Activated CD8-positive, alpha-beta memory T cell treated with anti-CD3 and anti-CD28 coated beads, Interleukin-2, amount 50 U/mL, for 48 hours (primary cell): ENCODE measurements at regions not wholly inside any gene's neighbourhood (a gene's known extent, or its start where the extent isn't known, plus 50 kb on each side); places are given as distances from the start of the nearest gene placed in this dataset.

ENCODE experiments used
- DNase-seq: peaks from one replicate; pipeline ENCODE4 v3.0.0-alpha.2; 2020

- DNase-seq = no peak
These were observed 425.1 kb downstream of the SETD4 start for GRCh38 chr21:35635261-35635660.

DNA sequence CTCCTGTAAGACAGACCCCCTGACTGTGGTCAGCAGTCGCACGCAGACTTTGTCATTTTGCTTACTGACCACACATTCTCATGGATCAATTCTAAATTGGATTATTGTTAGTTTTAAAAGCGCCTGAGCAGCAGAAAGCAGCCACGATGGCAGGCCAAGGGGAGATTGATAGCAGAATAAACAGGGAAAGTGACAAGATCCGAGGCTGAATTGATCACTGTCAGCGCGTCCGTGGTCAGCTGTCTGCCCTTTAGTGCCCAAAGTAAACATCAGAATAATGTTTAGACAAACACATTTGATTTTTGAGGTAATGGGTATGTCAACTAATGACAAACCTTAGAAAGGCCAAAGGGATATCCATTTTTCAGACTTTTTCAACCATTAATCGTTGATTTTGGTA, 426.8 kb downstream of the SETD4 start:
- DNase-seq = no peak

GRCh38 chr21:35632711-35633110, 427.6 kb downstream of the SETD4 start:
- DNase-seq = no peak

- DNase-seq = no peak
These were observed 432.0 kb downstream of the SETD4 start for GRCh38 chr21:35628316-35628715.

DNA sequence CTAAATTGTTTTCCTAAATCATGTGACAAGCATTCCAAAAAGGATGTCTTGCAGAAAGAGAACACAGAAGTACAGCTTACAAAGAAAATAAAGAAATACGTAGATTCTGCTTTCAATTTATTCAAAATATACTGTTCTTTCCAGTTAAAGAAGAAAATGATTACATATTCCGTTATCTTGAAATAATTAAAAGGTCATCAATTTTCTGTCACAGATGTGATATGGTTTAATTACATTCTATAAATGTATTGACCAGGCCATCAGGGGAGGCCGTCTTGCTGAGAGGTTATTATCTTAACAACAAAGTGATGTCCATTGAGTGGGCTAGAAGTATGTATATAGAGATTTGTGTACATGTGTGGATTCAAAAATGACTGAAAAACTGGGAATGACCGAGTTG, 432.9 kb downstream of the SETD4 start:
- no peak for DNase-seq

- DNase-seq = no peak
These were observed 434.8 kb downstream of the SETD4 start for GRCh38 chr21:35625576-35625975.

- DNase-seq = no peak
These were observed 435.4 kb downstream of the SETD4 start for GRCh38 chr21:35624901-35625300.

- no peak for DNase-seq
These were observed 437.7 kb downstream of the SETD4 start for GRCh38 chr21:35622612-35623011.

GRCh38 chr21:35619184-35619583, 441.1 kb downstream of the SETD4 start:
- DNase-seq = no peak

- DNase-seq = no peak
These were observed 442.8 kb downstream of the SETD4 start for GRCh38 chr21:35617491-35617890.

GRCh38 chr21:35616090-35616489, 444.2 kb downstream of the SETD4 start:
- DNase-seq = no peak

- no peak for DNase-seq
These were observed 445.0 kb downstream of the SETD4 start for GRCh38 chr21:35615325-35615724.

GRCh38 chr21:35614396-35614921, 445.9 kb downstream of the SETD4 start:
- DNase-seq = no peak

- no peak for DNase-seq
These were observed 448.6 kb downstream of the SETD4 start for GRCh38 chr21:35611708-35612132.

DNA sequence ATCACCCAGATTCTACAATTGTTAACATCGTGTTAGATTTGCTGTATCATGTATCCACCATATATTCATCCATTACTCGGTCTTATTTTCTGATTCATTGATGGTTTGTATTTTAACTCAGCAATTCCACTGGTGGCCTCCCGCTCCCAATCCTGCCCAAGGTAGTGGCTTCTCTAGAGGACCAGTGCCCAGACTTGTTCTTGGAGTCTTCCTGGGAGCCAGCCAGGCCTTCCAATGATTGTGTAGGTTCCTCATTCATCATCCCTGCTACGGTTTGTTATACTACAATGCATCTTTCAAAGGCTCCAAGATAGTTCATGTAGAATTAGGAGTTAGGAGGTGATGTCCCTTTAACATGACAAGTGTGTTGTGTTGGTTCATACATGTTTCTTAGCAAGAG, 451.1 kb downstream of the SETD4 start:
- DNase-seq = no peak

- DNase-seq = no peak
These were observed 452.9 kb downstream of the SETD4 start for GRCh38 chr21:35607406-35607805.

DNA sequence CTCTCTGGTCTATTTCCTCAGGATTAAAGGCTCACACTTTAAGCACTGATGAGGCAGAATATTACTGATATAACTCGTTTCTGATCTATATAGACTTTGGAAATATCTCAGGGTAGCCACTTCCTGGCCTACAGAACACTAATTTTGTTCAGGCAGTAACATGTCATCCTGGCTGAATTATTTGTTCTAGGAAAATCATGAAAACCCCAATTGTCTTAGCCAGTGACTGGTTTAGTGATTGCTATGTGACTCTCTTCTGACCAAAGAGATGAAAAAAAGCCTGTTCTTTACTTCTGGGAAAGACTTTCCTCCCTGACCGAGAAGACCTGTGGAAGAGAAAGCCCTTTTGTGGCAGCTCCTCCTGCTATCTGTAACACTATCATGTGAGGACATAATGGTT, 453.7 kb downstream of the SETD4 start:
- no peak for DNase-seq

- DNase-seq = no peak
These were observed 454.2 kb downstream of the SETD4 start for GRCh38 chr21:35606146-35606545.

DNA sequence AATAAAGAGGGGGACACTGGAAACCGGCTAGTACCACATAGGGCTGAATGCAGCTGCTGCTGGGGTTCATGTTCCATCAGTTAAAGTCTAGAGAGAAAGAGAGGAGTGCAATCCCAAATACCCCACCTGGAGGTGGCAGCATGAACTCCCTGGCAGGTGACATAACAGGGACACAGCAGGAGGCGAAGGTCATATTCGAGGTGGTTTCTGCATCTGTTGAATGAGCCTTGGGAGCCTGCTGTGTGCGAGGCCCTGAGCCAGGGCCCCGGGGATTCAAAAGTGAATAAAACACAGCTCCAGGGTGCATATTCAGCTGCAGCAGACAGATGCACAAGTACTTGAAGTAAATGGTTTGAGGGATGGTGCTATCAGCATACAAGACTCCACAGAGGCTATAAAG, 456.8 kb downstream of the SETD4 start:
- no peak for DNase-seq

- DNase-seq = no peak
These were observed 457.4 kb downstream of the SETD4 start for GRCh38 chr21:35602811-35603362.

GRCh38 chr21:35601211-35601610, 459.1 kb downstream of the SETD4 start:
- DNase-seq = no peak

GRCh38 chr21:35599164-35599563, 461.2 kb downstream of the SETD4 start:
- DNase-seq = no peak

GRCh38 chr21:35597750-35598339, 462.5 kb downstream of the SETD4 start:
- DNase-seq = no peak

DNA sequence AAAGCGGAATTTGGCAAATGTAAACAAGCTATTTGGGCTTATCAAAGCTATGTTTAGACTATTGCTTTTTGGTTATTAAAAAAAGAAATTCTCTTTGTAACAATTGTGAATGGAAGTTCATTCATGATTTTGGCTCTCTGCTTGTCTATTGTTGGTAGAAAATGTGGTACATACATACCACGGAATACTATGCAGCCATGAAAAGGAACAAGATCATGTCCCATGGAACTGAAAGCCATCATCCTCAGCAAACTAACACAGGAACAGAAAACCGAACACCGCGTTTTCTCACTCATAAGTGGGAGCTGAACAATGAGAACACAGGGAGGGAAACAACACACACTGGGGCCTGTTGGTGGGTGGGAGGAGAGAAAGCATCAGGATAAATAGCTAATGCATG, 465.4 kb downstream of the SETD4 start:
- DNase-seq = no peak

GRCh38 chr21:35593000-35593502, 467.3 kb downstream of the SETD4 start:
- DNase-seq = no peak
